Left ventricle myocardium inferior (tissue), 1 donor: ENCODE measurements at regions not wholly inside any gene's neighbourhood (a gene's known extent, or its start where the extent isn't known, plus 50 kb on each side); places are given as distances from the start of the nearest gene placed in this dataset.

Experiments
- DNase-seq: peaks from one replicate; pipeline ENCODE4 v3.0.0-alpha.2; 2020
- H3K27ac ChIP-seq: fragments of 200-600 bp; replicated peaks from 2 replicates; pipeline ENCODE4 v1.8.0; 2021
- H3K27me3 ChIP-seq: fragments of 200-600 bp; 2 replicates; pipeline ENCODE4 v1.8.0; 2021; ENCODE audit warnings: low read depth
- H3K36me3 ChIP-seq: fragments of 200-600 bp; 2 replicates; pipeline ENCODE4 v1.8.0; 2021
- H3K4me1 ChIP-seq: fragments of 200-600 bp; 2 replicates; pipeline ENCODE4 v1.8.0; 2021
- H3K4me3 ChIP-seq: fragments of 200-600 bp; 2 replicates; pipeline ENCODE4 v1.8.0; 2021; ENCODE audit warnings: mild to moderate bottlenecking, moderate library complexity
- H3K9me3 ChIP-seq: fragments of 200-600 bp; replicated peaks from 2 replicates; pipeline ENCODE4 v1.8.0; 2021
- CTCF ChIP-seq: fragments of 200-600 bp; IDR thresholded peaks from 2 replicates; pipeline ENCODE4 v1.8.0; 2021; ENCODE audit warnings: antibody characterized with exemption, mild to moderate bottlenecking, borderline replicate concordance
- intact Hi-C: fragments of 100-400 bp; cut with micrococcal nuclease; formaldehyde crosslinking; loops from one replicate; pipeline ENCODE4 v1.11.0; 2022
- donor health status: DM: no; HTN: yes; CAD: no; lungs with severe emphysema.

DNA sequence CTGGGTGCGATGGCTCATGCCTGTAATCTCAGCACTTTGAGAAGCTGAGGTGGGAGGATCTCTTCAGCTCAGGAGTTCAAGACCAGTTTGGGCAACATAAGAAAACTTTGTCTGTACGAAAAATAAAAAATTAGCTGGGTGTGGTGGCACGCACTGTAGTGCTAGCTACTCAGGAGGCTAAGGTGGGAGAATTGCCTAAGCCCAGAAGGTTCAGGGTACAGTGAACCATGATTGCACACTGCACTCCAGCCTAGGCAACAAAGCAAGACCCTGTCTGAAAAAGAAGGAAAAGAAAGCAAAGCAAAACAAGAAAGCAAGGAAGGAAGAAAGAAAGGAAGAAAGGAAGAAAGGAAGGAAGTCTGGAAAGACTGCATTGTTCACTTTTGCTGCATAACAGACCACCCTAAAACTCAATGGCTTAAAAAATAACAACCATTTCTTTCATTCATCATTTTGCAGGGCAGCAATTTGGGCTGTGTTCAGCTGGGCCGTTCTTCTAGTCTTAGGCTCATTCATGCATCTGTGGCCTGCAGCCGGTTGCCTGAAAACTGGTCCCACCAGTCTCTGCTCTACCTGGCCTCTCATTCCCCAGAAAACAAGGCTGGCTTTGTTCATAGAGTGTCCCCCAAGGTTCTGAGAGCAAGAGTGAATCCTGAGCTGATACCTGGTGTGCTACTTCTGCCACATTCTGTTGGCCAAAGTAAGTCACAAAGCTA, 82.4 kb upstream of the MIER3 start:
- no peaks in the 10 kb centered on the region for H3K36me3 ChIP-seq
- intact Hi-C loops: no loop called here
- H3K27me3 ChIP-seq: peaks cover 48% of the 10 kb centered on the region
- H3K4me3 ChIP-seq: no peak overlapping the region
- H3K27ac ChIP-seq: no peak overlapping the region
- DNase-seq: no peak
- no peaks in the 10 kb centered on the region for H3K4me1 ChIP-seq
- no peaks in the 10 kb centered on the region for H3K9me3 ChIP-seq
- TF ChIP-seq CTCF: no peak

- TF ChIP-seq CTCF: no peak
- Histone ChIP-seq H3K9me3 (no peaks in the 10 kb centered on the region), H3K27ac (no peak overlapping the region), H3K27me3 (peaks cover 58% of the 10 kb centered on the region), H3K36me3 (no peaks in the 10 kb centered on the region), H3K4me3 (no peak overlapping the region), H3K4me1 (no peaks in the 10 kb centered on the region)
- intact Hi-C loops: no loop called here
- no peak for DNase-seq
Observed at GRCh38 chr5:57035955-57036354, 84.0 kb upstream of the MIER3 start.

DNA sequence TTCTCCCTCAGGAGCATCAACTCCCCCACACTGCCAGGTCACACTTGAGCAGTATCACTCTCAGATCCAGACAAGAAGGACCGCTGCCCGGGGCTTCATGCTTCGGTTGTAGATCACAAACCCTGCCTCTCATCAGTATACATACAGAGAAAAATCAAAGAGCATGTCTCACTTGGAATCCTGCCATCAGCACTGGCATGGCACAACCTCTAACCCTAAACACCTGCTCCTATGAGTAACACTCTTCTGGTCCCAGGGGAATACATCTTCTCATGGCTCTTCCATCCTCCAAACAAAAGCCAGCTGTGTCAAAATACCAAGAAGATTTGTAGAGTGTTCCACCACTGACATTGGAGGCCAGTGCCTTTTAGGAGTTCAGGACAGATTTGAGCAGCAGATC, 84.8 kb upstream of the MIER3 start:
- Histone ChIP-seq H3K27me3 (peaks cover 59% of the 10 kb centered on the region), H3K9me3 (no peaks in the 10 kb centered on the region), H3K4me3 (no peak overlapping the region), H3K27ac (no peak overlapping the region), H3K36me3 (no peaks in the 10 kb centered on the region), H3K4me1 (no peaks in the 10 kb centered on the region)
- no peak for DNase-seq
- TF ChIP-seq CTCF: no peak
- intact Hi-C loops: no loop called here

GRCh38 chr5:57037355-57037754, 85.4 kb upstream of the MIER3 start:
- no peak overlapping the region for H3K4me3 ChIP-seq

DNA sequence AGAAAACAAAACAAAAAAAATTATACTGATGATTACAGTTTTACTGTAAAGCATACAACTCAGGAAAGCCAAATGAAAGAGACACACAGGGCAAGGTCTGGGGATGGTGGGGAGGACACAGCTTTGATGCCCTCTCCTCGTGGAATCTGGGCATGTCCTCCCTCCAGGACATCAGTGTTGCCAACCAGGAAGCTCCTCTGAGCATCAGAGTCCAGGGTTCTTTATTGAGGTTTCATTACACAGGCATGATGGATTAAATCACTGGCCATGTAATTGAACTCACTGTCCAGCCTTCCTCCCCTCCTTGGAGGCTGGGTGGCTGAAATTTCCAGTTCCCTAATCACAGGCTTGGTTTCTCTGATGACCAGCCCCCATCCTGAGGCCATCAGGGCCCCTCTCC, 89.6 kb upstream of the MIER3 start:
- intact Hi-C loops: no loop called here
- H3K36me3 ChIP-seq: no peaks in the 10 kb centered on the region

More at GRCh38 chr5:57037355-57037754, 85.4 kb upstream of the MIER3 start:
- no peak for DNase-seq
- intact Hi-C loops: no loop called here
- Histone ChIP-seq H3K27ac (no peak overlapping the region), H3K36me3 (no peaks in the 10 kb centered on the region), H3K9me3 (no peaks in the 10 kb centered on the region), H3K4me1 (no peaks in the 10 kb centered on the region), H3K27me3 (peaks cover 57% of the 10 kb centered on the region)
- no peak for TF ChIP-seq CTCF

More for the DNA sequence above, 89.6 kb upstream of the MIER3 start:
- Histone ChIP-seq H3K27me3 (peaks cover 37% of the 10 kb centered on the region), H3K4me3 (no peak overlapping the region), H3K27ac (no peak overlapping the region), H3K4me1 (no peaks in the 10 kb centered on the region), H3K9me3 (no peaks in the 10 kb centered on the region)
- TF ChIP-seq CTCF: no peak
- DNase-seq: no peak
